Epidermal melanocyte (primary cell): ENCODE measurements at regions not wholly inside any gene's neighbourhood (a gene's known extent, or its start where the extent isn't known, plus 50 kb on each side); places are given as distances from the start of the nearest gene placed in this dataset.
"Not testable (repeated sequence)": the region's sequence is repeated elsewhere in the genome, so short reads cannot be mapped to it uniquely, and the experiment has no call there.

ENCODE experiments used
- DNase-seq: peaks from one replicate; pipeline ENCODE4 v3.0.0; 2011; ENCODE audit warnings: low spot score; ENCODE audit not compliant: insufficient read length

GRCh38 chr6:113027780-113028179 is 680.6 kb downstream of the RFPL4B start:
- no peak for DNase-seq

- DNase-seq = not testable (repeated sequence)
Measured at GRCh38 chr6:113029161-113029560, 682.0 kb downstream of the RFPL4B start.

- DNase-seq = no peak
Measured at GRCh38 chr6:113031591-113032238, 684.6 kb downstream of the RFPL4B start.

GRCh38 chr6:113039005-113039404 is 691.9 kb downstream of the RFPL4B start:
- no peak for DNase-seq

GRCh38 chr6:113047148-113047547 is 700.0 kb downstream of the RFPL4B start:
- no peak for DNase-seq

- DNase-seq = no peak
Measured at GRCh38 chr6:113047932-113048331, 700.8 kb downstream of the RFPL4B start.

GRCh38 chr6:113048741-113049140 is 701.6 kb downstream of the RFPL4B start:
- DNase-seq = no peak

- no peak for DNase-seq
Measured at GRCh38 chr6:113049190-113049589, 702.1 kb downstream of the RFPL4B start.

GRCh38 chr6:113050010-113050858 is 703.1 kb downstream of the RFPL4B start:
- DNase-seq = no peak

GRCh38 chr6:113050979-113051378 is 703.8 kb downstream of the RFPL4B start:
- no peak for DNase-seq

- DNase-seq = no peak
Measured at GRCh38 chr6:113052506-113052905, 705.4 kb downstream of the RFPL4B start.

GRCh38 chr6:113055061-113055460 is 707.9 kb downstream of the RFPL4B start:
- DNase-seq = no peak

GRCh38 chr6:113055998-113056397 is 708.9 kb downstream of the RFPL4B start:
- DNase-seq = no peak

GRCh38 chr6:113057567-113058053 is 710.5 kb downstream of the RFPL4B start:
- DNase-seq = no peak

GRCh38 chr6:113060664-113061063 is 713.5 kb downstream of the RFPL4B start:
- no peak for DNase-seq

- no peak for DNase-seq
Measured at GRCh38 chr6:113065611-113066010, 718.5 kb downstream of the RFPL4B start.

- no peak for DNase-seq
Measured at GRCh38 chr6:113067612-113068275, 720.6 kb downstream of the RFPL4B start.

- no peak for DNase-seq
Measured at GRCh38 chr6:113068570-113068969, 721.4 kb downstream of the RFPL4B start.

GRCh38 chr6:113070681-113071080 is 723.6 kb downstream of the RFPL4B start:
- DNase-seq = not testable (repeated sequence)

GRCh38 chr6:113073611-113074191 is 726.6 kb downstream of the RFPL4B start:
- no peak for DNase-seq

GRCh38 chr6:113076116-113076515 is 729.0 kb downstream of the RFPL4B start:
- no peak for DNase-seq

GRCh38 chr6:113076816-113077215 is 729.7 kb downstream of the RFPL4B start:
- no peak for DNase-seq
